Activated naive CD4-positive, alpha-beta T cell treated with anti-CD3 and anti-CD28 coated beads, Interleukin-2, amount 50 U/mL, for 72 hours (primary cell): ENCODE measurements at regions not wholly inside any gene's neighbourhood (a gene's known extent, or its start where the extent isn't known, plus 50 kb on each side); places are given as distances from the start of the nearest gene placed in this dataset.

Source experiments
- ATAC-seq, 2 donors: fragments of 150-1000 bp; cut with Tn5 transposase; 2 replicates each; pipeline ENCODE4 v1.10.0; 2021; ENCODE audit warnings: mild to moderate bottlenecking in 2 of 2, moderate library complexity in 2 of 2
- DNase-seq, 2 donors: peaks; one replicate each; pipeline ENCODE4 v3.0.0; 2021 to 2022; ENCODE audit warnings: low spot score in 2 of 2
- H3K27ac Mint-ChIP-seq, 2 donors: one replicate each; pipeline ENCODE4 v1.8.0; 2022; ENCODE audit warnings: mild to moderate bottlenecking in 2 of 2, mixed read lengths in 2 of 2
- H3K36me3 Mint-ChIP-seq, 2 donors: one replicate each; pipeline ENCODE4 v1.8.0; 2022; ENCODE audit warnings: mixed read lengths in 2 of 2
- H3K9me3 Mint-ChIP-seq, 2 donors: one replicate each; pipeline ENCODE4 v1.8.0; 2022; ENCODE audit warnings: mixed read lengths in 2 of 2

DNA sequence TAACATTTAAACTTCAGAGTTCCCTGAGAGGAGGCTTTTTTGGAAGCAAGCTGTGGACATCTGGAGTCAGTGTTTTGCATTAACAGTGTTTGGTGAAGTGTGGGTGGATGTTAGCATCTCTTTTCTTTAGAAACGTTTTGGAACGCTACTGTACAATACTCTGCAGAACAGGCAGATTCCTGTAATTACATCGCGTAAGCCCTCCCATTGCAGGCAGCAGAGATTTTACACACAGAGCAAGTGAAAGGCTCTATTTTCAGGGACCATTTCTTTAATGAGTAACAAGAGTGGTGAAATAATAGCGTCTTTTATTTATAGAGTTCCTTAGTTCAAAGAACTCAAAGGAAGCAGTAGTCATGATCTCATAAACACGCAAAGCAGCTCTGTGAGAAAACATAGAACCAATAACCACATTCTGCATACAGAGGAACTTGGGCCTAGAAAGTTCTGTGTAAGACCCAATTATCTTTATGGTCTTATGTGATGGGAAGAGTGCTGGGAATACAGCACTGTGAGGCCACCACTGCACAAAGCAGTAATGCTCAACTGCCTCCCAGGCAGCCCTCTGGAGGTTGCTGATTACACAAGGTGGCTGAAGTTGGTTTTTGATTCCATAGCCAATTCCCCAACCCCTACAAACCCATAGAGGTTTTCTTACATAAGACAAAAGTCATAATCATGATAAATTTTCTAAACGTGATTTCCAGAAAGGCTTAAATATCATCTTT lies 298.7 kb upstream of the EPHA5 start:
- no peak overlapping the region for H3K27ac Mint-ChIP-seq
- DNase-seq (no peak), ATAC-seq (no peak)
- H3K36me3 Mint-ChIP-seq: no peaks in the 10 kb centered on the region
- peaks cover 0 to 5% of the 10 kb centered on the region in 2 donors for H3K9me3 Mint-ChIP-seq

DNA sequence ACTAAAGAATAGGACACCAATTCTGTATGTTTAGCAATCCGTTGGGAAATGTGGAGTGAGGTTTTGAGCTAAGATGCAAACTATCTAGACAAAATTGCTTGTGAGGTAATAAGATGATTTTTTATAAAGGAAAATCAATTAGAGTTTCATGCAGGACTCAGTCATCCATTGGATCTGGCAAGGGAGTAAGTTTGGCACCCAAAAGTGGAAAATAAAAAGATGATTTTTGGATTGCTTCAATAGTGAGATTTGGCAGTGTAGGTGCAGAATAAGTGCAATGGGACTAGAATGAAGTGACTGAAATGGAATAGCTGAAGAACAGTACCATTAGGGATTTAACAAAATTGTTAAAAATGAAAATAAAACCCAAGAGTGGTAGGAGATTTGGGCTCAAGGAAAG lies 290.5 kb upstream of the EPHA5 start:
- ATAC-seq: no peak
- H3K36me3 Mint-ChIP-seq: no peaks in the 10 kb centered on the region
- no peak for DNase-seq
- no peak overlapping the region for H3K27ac Mint-ChIP-seq
- peaks cover 0 to 9% of the 10 kb centered on the region in 2 donors for H3K9me3 Mint-ChIP-seq

DNA sequence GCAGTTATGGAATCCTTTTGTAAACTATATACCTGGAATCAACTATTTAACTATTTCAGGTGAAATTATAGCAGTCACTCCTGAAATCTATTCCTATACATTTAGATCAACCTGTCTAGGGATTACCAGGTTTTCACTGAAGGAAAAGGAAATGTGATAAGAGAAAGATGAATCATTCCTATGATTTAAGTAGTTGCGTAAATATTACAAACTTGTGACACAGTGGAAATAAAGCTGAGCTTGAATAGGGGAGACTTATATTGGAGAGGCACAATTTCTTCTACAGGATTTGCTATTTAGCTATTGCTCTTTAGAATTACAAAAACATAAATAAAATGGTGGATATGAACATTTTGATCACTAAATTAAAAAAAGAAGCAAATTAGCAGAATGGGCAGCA lies 284.1 kb upstream of the EPHA5 start:
- H3K27ac Mint-ChIP-seq: no peak overlapping the region
- ATAC-seq (no peak), DNase-seq (no peak)
- H3K36me3 Mint-ChIP-seq: no peaks in the 10 kb centered on the region
- H3K9me3 Mint-ChIP-seq: peaks cover 6 to 16% of the 10 kb centered on the region in 2 donors

DNA sequence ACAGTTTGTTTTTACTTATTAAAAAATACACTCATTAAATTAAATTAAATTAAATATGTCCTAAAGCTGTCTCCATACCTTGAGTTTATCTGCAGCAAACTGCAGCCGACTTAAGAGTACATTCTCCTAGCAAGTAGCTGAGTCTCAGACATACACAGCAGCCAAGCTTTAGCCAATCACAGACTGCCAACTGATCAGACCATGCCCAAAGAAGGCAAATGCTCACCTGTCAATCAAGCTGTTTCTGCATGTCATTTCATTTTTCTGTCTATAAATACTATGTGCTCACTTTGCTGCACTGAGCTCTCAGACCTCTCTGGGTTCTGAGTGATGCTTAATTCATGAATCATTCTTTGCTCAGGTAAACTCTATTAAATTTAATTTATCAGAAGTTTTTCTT lies 280.9 kb upstream of the EPHA5 start:
- no peak overlapping the region for H3K27ac Mint-ChIP-seq
- DNase-seq (no peak), ATAC-seq (no peak)
- no peaks in the 10 kb centered on the region for H3K36me3 Mint-ChIP-seq
- peaks cover 9 to 10% of the 10 kb centered on the region in 2 donors for H3K9me3 Mint-ChIP-seq

DNA sequence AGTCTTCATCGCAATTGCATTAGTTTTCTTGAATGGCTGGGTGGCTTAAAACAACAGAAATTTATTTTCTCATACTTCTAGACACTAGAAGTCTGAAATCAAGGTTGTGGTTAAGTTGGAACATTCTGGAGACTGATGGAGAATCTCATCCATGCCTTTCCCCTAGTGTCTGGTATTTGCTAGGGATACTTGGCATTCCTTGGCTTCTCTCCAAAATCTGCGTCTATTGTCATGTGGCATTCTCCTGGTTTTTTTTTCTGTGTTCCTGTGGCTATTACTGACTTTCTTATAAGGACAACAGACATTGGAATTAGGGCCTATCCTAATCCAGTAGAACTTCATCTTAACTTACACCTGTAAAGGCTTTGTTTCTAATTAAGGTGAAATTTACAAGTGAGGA lies 272.8 kb upstream of the EPHA5 start:
- Mint-ChIP-seq H3K9me3 (peaks cover 4 to 7% of the 10 kb centered on the region in 2 donors), H3K27ac (no peak overlapping the region), H3K36me3 (no peaks in the 10 kb centered on the region)
- DNase-seq (no peak), ATAC-seq (no peak)

DNA sequence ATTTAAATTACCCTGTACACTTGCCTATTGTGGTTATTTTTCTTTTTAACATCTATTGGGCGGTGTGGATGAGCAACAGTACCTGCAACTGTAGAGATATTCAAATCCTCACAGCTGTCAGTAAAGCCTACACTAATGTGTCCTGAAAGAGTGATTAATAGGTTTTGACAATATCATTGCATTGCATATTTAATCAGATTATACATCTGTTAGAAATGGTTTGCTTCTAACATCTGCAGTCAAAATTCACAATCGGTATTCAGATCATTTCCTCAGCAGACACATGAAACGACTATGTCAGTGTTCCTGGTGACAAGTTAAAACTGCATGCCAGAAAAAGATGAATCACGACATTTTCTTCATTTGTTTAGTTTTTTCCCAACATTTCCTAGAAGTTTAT lies 254.6 kb upstream of the EPHA5 start:
- DNase-seq (no peak), ATAC-seq (no peak)
- H3K27ac Mint-ChIP-seq: no peak overlapping the region
- no peaks in the 10 kb centered on the region for H3K36me3 Mint-ChIP-seq
- H3K9me3 Mint-ChIP-seq: peaks cover 3 to 14% of the 10 kb centered on the region in 2 donors

DNA sequence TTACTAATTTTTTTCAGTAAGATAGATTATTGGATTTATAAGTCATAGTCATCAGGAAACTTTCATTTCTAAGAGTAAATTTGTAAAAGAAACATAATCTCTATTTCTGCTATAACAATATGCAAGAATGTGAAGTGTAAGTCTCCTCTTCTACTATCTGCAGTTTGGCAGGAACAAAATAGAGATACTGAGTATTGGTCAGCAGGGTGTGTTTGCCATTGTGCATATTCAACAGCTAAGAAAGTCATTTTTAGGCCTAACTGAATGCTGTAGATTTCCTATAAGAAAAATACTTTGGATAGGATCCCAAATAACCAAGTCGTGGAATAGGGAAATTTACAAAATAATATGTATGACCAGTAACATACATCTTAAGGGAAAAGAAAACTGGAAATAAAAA lies 253.3 kb upstream of the EPHA5 start:
- no peak for ATAC-seq
- Mint-ChIP-seq H3K27ac (no peak overlapping the region), H3K36me3 (no peaks in the 10 kb centered on the region), H3K9me3 (peaks cover 3 to 14% of the 10 kb centered on the region in 2 donors)
- no peak for DNase-seq

DNA sequence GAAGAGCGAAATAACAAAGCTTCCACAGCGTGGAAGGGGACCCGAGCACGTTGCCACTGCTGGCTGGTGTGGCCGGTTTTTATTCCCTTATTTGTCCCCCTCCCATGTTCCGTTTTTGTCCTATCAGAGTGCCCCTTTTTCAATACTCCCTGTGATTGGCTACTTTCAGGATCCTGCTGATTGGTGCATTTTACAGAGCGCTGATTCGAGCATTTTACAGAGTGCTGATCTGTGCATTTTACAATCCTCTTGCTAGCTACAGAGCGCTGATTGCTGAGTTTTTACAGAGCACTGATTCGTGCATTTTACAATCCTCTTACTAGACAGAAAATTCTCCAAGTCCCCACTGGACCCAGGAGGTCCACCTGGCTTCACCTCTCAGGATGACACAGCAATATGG lies 250.9 kb upstream of the EPHA5 start:
- DNase-seq (no peak), ATAC-seq (no peak)
- Mint-ChIP-seq H3K36me3 (no peaks in the 10 kb centered on the region), H3K9me3 (peaks cover 6 to 12% of the 10 kb centered on the region in 2 donors), H3K27ac (no peak overlapping the region)

DNA sequence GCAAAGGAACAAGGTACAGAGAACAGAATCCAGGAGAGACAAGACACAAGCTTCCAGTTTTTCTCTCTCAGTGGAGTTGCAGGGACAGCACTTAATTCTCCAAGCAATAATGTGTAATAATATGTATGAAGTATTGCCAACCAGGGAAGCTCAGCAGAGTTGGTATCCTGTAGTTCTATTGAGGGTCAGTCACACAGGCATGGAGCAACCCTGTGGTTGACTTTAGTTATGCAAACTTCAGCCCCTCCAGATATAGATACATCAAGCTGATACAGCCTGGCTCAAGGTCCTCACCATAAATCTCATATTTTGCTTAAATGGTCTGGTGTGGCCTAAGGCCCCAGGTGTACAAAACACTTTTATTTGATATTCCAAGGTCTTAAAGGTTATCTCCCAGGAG lies 248.6 kb upstream of the EPHA5 start:
- no peaks in the 10 kb centered on the region for H3K36me3 Mint-ChIP-seq
- H3K27ac Mint-ChIP-seq: no peak overlapping the region
- ATAC-seq (no peak), DNase-seq (no peak)
- H3K9me3 Mint-ChIP-seq: peaks cover 5 to 6% of the 10 kb centered on the region in 2 donors

DNA sequence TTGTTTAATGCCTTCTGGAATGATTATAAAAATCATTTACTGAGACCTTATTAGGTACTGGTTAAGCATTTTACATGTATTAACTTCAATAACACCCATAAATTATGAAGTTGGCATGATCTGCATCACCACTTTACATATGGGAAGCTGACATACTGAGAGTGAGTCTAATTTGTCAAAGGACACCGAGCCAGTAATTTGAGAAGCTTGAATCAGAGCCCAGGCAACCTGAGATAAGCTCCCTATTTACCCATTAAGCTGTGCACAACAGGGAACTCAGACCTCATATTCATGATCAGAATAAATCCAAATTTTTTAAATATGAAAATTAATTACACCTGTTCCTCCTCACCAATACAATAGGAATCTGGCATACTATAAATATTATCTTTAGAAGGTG lies 247.9 kb upstream of the EPHA5 start:
- Mint-ChIP-seq H3K27ac (no peak overlapping the region), H3K9me3 (peaks cover 5 to 6% of the 10 kb centered on the region in 2 donors), H3K36me3 (no peaks in the 10 kb centered on the region)
- DNase-seq: no peak
- no peak for ATAC-seq

DNA sequence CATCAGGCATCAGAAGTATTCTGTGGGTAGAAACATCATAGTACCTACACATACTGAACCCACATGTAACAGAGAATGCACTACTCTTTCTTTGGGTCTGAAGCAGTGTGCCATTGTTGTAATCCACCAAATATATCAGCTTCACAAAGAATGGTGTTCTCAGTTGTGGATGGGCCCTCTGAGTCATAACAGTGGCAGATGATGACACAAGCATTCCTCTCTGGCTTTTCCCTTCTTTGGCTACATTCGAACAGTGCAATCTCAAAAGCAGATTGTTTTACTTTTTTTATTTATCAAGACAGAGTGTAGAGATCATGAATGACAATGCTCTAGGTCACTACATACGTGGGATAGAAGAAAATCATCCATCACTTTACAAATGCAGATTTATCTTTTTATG lies 247.2 kb upstream of the EPHA5 start:
- H3K9me3 Mint-ChIP-seq: peaks cover 6 to 12% of the 10 kb centered on the region in 2 donors
- no peak for DNase-seq
- ATAC-seq: no peak
- peaks cover 0 to 3% of the 10 kb centered on the region in 2 donors for H3K36me3 Mint-ChIP-seq
- no peak overlapping the region for H3K27ac Mint-ChIP-seq

DNA sequence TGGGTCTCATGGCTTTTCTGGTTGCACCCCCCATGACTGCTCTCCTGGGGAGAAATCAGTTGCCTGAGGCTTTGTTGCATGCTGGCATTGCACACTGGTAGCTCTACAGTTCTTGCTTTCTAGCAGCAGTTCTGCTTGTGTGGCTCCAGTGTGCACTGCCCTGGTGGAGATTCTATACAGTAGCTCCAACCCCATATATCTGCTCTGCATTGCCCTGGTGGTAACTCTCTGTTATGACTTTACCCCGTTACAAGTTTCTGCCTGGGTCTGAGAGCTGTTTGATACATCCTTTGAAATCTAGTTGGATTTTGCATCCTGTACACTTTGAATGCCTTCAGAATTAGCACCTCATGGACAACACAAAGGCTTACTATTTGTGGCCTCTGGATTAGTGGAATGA lies 241.4 kb upstream of the EPHA5 start:
- DNase-seq (no peak), ATAC-seq (no peak)
- H3K9me3 Mint-ChIP-seq: peaks cover 4 to 8% of the 10 kb centered on the region in 2 donors
- peaks cover 0 to 6% of the 10 kb centered on the region in 2 donors for H3K36me3 Mint-ChIP-seq
- no peak overlapping the region for H3K27ac Mint-ChIP-seq

DNA sequence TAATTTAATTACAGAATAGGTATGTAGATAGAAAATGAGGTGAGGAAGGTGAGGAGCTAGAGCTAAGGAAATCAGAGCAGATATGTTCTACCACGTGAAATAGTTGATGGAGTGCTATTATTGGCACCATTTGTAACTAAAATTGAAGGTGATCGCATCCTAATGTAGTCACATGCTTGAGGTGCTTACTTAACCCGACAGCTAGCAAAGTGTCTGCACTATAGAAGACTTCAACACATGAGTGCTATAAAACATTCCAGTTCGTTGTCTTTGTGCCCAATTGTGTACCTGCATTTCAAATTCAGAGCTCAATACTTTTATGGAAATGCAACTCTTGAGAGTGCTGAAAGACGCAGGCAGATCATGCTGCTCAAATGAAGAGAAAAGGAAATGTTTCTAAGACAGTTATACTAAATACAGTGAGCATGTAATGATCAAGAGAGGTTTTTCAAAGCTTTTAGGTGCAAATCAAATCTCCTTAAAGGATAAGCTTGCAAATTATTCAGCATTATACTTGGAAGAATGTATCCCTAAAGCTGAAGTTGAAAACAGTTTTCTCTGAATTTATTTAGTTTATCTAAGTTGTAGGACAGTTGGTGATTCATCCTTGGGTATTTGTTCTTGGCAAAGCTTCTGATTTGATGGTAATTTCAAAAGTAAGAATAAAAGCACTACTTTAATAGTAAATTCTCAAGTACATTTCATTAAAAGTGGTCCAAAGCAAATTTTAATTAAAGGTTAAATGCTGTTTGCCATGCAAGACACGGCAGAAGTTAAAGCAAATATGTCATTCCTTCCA lies 223.9 kb upstream of the EPHA5 start:
- Mint-ChIP-seq H3K27ac (no peak overlapping the region), H3K36me3 (peaks cover 0 to 6% of the 10 kb centered on the region in 2 donors), H3K9me3 (peaks cover 23 to 35% of the 10 kb centered on the region in 2 donors)
- DNase-seq: no peak
- no peak for ATAC-seq

DNA sequence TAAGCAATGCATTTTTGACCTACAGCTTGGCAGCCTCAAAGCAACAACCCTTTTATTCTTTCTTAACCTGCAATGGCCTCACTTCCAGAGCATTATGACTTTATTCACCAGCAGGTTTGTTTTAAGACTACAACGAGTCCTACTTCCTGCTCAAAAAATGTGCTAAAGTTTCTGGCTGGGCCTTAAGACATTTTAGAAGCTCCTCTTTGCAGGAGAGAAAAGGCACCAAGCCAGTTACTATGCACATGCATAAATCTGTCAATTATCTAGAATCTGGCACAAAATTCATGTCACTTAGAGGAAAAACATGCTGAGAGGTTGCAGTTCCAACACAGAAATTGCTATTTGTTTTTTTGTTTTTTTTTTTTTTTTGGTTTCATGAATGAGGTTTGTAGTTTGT lies 223.0 kb upstream of the EPHA5 start:
- no peak for ATAC-seq
- Mint-ChIP-seq H3K36me3 (no peaks in the 10 kb centered on the region), H3K27ac (no peak overlapping the region), H3K9me3 (peaks cover 16 to 28% of the 10 kb centered on the region in 2 donors)
- DNase-seq: no peak

DNA sequence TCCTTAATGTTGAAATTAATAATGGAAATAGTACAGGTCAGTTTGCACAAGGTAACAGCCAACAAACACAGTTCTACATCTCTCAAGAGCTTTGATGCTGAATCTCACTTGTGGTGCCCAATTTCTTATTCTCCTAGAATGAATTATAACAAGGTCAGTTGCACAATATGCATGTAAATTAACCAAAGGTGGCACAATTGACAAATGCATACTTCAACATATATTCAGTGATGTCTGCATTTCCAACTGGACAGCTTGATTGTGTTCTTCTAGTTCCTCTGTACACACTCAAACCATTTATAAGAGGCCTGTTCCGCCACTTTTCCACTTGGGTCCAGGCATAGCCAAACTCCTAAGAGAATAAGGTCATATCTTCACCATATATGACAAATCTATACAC lies 210.3 kb upstream of the EPHA5 start:
- no peak for DNase-seq
- H3K9me3 Mint-ChIP-seq: peaks cover 2 to 4% of the 10 kb centered on the region in 2 donors
- H3K27ac Mint-ChIP-seq: no peak overlapping the region
- ATAC-seq: no peak
- no peaks in the 10 kb centered on the region for H3K36me3 Mint-ChIP-seq

DNA sequence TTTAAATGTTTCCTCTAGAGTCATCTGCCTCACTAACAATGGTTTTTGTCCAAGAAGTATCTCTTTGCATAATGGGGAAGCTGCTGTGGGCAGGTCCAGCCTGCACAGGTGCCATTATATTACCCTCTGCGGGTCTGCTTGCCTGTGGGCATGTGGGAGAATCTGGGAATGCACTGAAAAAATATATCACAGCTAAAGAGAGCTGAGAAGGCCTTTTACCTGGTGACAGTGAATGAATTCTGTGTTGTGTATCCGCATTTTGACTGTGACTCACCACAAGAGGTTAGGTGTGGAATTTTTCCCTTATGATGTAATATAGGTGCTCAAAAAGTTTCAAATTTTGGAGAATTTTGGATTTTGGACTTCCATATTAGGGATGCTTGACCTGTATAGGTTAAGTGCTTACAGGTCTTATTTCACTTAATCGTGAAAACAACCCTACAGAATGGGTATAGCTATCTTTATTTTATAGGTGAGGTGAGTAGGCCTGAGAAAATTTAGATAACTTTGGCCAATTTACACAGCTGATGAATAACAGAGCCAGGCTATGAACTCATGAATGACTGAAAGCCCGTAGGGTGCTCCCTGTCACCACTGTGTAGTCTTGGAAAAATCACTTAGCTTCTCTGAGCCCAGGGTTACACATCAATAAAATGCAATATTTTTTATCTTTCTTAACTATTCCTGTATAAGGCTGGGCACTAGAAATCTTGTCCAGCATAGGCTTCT lies 198.0 kb upstream of the EPHA5 start:
- no peak for ATAC-seq
- Mint-ChIP-seq H3K27ac (no peak overlapping the region), H3K36me3 (no peaks in the 10 kb centered on the region), H3K9me3 (peaks cover 14 to 17% of the 10 kb centered on the region in 2 donors)
- no peak for DNase-seq

DNA sequence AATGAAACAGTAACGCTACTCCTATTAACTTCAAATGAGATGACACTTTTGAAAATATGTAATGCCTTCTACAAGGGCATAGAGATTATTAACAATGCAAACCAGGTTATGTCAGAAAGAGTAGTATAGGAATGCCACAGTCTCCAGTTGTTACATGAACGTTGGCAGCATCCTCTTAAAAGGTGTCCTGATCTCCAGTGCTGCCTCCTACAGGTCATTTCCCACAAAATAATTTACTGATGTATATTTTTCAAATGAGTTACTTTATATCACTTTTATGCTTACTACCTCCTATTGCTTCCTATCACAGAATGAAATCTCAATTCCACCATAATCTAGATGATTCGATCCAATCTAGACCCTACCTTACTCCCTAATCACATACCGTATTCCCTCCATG lies 195.2 kb upstream of the EPHA5 start:
- H3K9me3 Mint-ChIP-seq: peaks cover 15 to 23% of the 10 kb centered on the region in 2 donors
- DNase-seq (no peak), ATAC-seq (no peak)
- no peaks in the 10 kb centered on the region for H3K36me3 Mint-ChIP-seq
- no peak overlapping the region for H3K27ac Mint-ChIP-seq
